ENCODE measurements at regions not wholly inside any gene's neighbourhood (a gene's known extent, or its start where the extent isn't known, plus 50 kb on each side); places are given as distances from the start of the nearest gene placed in this dataset.
"Not testable (repeated sequence)": the region's sequence is repeated elsewhere in the genome, so short reads cannot be mapped to it uniquely, and the experiment has no call there.

DNA sequence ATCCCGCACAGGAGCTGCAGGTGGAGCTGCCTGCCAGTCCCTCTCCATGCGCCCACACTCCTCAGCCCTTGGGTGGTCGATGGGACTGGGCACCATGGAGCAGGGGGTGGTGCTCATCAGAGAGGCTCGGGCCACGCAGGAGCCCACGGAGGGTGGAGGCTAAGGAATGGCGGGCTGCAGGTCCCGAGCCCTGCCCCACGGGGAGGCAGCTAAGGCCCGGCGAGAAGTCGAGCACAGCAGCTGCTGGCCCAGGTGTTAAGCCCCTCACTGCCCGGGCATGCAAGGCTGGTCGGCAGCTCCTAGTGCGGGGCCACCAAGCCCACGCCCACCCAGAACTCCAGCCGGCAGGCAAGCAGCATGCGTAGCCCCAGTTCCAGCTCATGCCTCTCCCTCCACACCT lies 80.2 kb downstream of the DEFB131A start:
- TF ChIP-seq CTCF (IDR thresholded peaks at IDR 0.05); POLR2A (IDR thresholded peaks at IDR 0.05; ENCODE audit: low read depth); EP300 (IDR thresholded peaks at IDR 0.05): not testable (repeated sequence)
